ENCODE measurements at regions not wholly inside any gene's neighbourhood (a gene's known extent, or its start where the extent isn't known, plus 50 kb on each side); places are given as distances from the start of the nearest gene placed in this dataset.

DNA sequence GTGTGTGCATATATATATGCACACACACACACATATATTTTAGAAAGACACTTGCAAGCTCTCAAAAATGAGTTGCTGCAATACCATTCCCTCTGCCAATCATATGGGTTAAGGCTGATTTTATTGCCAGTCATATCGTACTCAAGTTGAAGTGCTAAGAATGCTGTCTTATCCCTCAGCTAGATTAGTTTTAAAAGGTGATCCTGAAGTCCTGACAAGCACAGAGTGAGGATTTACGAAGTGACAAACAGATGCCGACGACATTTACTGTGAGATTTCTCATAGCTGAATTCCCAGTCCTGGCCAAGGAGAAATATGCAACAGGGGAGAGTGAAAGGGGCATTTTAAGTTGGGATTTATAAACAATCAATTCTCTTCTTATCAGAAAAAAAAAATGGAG is 126.2 kb upstream of the RBFOX1 start:
- Histone ChIP-seq H3K4me3 (no peak overlapping the region), H3K4me2 (no peak overlapping the region), H3K79me2 (replicated peaks; ENCODE audit: insufficient read depth) (no peaks in the 10 kb centered on the region), H3K36me3 (ENCODE audit: insufficient read depth) (no peaks in the 10 kb centered on the region; the same call in 1 of the 2 replicates), H3K27me3 (ENCODE audit: insufficient read depth) (no peaks in the 10 kb centered on the region), H4K20me1 (replicated peaks; ENCODE audit: insufficient read depth) (no peaks in the 10 kb centered on the region), H3K27ac (ENCODE audit: low read depth) (no peak overlapping the region), H3F3A (replicated peaks; ENCODE audit: low read depth) (no peaks in the 10 kb centered on the region), H2AFZ (no peak overlapping the region), H3K9me2 (ENCODE audit: insufficient read depth) (no peaks in the 10 kb centered on the region), H3K4me1 (ENCODE audit: insufficient read depth) (no peaks in the 10 kb centered on the region)
- Mint-ChIP-seq H3K4me1 (peaks cover 10% of the 10 kb centered on the region), H3K9me3 (peaks cover 77% of the 10 kb centered on the region), H3K27ac (no peak overlapping the region), H3K4me3 (no peak overlapping the region), H3K27me3 (ENCODE audit: insufficient read depth, low read depth, poor library complexity) (peaks cover 5% of the 10 kb centered on the region), H3K36me3 (ENCODE audit: low read depth) (peaks cover 15% of the 10 kb centered on the region; the same call in 2 of the 3 replicates)
- TF ChIP-seq ZNF114 (CRISPR knock-in tag; IDR thresholded peaks at IDR 0.05) (no peak), STAT1 (IDR thresholded peaks at IDR 0.05; ENCODE audit: unreplicated experiment) (no peak), POLR2AphosphoS5 (IDR thresholded peaks at IDR 0.05; ENCODE audit: low read depth) (no peak), EZH2phosphoT487 (IDR thresholded peaks at IDR 0.05; ENCODE audit: unreplicated experiment) (no peak), EZH2 (IDR thresholded peaks at IDR 0.05; ENCODE audit: low read depth, unreplicated experiment) (no peak)
- TF ChIP-seq, protein P1, sequence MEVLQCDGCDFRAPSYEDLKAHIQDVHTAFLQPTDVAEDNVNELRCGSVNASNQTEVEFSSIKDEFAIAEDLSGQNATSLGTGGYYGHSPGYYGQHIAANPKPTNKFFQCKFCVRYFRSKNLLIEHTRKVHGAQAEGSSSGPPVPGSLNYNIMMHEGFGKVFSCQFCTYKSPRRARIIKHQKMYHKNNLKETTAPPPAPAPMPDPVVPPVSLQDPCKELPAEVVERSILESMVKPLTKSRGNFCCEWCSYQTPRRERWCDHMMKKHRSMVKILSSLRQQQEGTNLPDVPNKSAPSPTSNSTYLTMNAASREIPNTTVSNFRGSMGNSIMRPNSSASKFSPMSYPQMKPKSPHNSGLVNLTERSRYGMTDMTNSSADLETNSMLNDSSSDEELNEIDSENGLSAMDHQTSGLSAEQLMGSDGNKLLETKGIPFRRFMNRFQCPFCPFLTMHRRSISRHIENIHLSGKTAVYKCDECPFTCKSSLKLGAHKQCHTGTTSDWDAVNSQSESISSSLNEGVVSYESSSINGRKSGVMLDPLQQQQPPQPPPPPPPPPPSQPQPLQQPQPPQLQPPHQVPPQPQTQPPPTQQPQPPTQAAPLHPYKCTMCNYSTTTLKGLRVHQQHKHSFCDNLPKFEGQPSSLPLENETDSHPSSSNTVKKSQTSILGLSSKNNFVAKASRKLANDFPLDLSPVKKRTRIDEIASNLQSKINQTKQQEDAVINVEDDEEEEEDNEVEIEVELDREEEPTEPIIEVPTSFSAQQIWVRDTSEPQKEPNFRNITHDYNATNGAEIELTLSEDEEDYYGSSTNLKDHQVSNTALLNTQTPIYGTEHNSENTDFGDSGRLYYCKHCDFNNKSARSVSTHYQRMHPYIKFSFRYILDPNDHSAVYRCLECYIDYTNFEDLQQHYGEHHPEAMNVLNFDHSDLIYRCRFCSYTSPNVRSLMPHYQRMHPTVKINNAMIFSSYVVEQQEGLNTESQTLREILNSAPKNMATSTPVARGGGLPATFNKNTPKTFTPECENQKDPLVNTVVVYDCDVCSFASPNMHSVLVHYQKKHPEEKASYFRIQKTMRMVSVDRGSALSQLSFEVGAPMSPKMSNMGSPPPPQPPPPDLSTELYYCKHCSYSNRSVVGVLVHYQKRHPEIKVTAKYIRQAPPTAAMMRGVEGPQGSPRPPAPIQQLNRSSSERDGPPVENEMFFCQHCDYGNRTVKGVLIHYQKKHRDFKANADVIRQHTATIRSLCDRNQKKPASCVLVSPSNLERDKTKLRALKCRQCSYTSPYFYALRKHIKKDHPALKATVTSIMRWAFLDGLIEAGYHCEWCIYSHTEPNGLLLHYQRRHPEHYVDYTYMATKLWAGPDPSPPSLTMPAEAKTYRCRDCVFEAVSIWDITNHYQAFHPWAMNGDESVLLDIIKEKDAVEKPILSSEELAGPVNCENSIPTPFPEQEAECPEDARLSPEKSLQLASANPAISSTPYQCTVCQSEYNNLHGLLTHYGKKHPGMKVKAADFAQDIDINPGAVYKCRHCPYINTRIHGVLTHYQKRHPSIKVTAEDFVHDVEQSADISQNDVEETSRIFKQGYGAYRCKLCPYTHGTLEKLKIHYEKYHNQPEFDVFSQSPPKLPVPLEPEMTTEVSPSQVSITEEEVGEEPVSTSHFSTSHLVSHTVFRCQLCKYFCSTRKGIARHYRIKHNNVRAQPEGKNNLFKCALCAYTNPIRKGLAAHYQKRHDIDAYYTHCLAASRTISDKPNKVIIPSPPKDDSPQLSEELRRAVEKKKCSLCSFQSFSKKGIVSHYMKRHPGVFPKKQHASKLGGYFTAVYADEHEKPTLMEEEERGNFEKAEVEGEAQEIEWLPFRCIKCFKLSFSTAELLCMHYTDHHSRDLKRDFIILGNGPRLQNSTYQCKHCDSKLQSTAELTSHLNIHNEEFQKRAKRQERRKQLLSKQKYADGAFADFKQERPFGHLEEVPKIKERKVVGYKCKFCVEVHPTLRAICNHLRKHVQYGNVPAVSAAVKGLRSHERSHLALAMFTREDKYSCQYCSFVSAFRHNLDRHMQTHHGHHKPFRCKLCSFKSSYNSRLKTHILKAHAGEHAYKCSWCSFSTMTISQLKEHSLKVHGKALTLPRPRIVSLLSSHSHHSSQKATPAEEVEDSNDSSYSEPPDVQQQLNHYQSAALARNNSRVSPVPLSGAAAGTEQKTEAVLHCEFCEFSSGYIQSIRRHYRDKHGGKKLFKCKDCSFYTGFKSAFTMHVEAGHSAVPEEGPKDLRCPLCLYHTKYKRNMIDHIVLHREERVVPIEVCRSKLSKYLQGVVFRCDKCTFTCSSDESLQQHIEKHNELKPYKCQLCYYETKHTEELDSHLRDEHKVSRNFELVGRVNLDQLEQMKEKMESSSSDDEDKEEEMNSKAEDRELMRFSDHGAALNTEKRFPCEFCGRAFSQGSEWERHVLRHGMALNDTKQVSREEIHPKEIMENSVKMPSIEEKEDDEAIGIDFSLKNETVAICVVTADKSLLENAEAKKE (CRISPR knock-in tag; IDR thresholded peaks at IDR 0.05): no peak
- TF ChIP-seq, protein P2, sequence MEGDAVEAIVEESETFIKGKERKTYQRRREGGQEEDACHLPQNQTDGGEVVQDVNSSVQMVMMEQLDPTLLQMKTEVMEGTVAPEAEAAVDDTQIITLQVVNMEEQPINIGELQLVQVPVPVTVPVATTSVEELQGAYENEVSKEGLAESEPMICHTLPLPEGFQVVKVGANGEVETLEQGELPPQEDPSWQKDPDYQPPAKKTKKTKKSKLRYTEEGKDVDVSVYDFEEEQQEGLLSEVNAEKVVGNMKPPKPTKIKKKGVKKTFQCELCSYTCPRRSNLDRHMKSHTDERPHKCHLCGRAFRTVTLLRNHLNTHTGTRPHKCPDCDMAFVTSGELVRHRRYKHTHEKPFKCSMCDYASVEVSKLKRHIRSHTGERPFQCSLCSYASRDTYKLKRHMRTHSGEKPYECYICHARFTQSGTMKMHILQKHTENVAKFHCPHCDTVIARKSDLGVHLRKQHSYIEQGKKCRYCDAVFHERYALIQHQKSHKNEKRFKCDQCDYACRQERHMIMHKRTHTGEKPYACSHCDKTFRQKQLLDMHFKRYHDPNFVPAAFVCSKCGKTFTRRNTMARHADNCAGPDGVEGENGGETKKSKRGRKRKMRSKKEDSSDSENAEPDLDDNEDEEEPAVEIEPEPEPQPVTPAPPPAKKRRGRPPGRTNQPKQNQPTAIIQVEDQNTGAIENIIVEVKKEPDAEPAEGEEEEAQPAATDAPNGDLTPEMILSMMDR (conservative IDR thresholded peaks at IDR 0.05; ENCODE audit: low read depth in 2 of 2): no peak
- TF ChIP-seq, protein P3, sequence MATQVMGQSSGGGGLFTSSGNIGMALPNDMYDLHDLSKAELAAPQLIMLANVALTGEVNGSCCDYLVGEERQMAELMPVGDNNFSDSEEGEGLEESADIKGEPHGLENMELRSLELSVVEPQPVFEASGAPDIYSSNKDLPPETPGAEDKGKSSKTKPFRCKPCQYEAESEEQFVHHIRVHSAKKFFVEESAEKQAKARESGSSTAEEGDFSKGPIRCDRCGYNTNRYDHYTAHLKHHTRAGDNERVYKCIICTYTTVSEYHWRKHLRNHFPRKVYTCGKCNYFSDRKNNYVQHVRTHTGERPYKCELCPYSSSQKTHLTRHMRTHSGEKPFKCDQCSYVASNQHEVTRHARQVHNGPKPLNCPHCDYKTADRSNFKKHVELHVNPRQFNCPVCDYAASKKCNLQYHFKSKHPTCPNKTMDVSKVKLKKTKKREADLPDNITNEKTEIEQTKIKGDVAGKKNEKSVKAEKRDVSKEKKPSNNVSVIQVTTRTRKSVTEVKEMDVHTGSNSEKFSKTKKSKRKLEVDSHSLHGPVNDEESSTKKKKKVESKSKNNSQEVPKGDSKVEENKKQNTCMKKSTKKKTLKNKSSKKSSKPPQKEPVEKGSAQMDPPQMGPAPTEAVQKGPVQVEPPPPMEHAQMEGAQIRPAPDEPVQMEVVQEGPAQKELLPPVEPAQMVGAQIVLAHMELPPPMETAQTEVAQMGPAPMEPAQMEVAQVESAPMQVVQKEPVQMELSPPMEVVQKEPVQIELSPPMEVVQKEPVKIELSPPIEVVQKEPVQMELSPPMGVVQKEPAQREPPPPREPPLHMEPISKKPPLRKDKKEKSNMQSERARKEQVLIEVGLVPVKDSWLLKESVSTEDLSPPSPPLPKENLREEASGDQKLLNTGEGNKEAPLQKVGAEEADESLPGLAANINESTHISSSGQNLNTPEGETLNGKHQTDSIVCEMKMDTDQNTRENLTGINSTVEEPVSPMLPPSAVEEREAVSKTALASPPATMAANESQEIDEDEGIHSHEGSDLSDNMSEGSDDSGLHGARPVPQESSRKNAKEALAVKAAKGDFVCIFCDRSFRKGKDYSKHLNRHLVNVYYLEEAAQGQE (IDR thresholded peaks at IDR 0.05; ENCODE audit: unreplicated experiment): no peak
- DNase-seq (ENCODE audit: low spot score) (no peak), ATAC-seq (no peak)
